GM23338 (cell line): ENCODE measurements at regions not wholly inside any gene's neighbourhood (a gene's known extent, or its start where the extent isn't known, plus 50 kb on each side); places are given as distances from the start of the nearest gene placed in this dataset.

Source experiments
- ATAC-seq: fragments of 200-7000 bp; cut with Tn5 transposase; 3 replicates; pipeline ENCODE4 v1.9.1; 2020
- DNase-seq: peaks from one replicate; pipeline ENCODE4 v3.0.0-alpha.2; 2015; ENCODE audit warnings: low spot score
- H2AFZ ChIP-seq: fragments of 200-600 bp; sonication (generic); 2 replicates; pipeline ENCODE4 v1.8.0; 2016; ENCODE audit warnings: antibody characterized with exemption, mild to moderate bottlenecking, moderate library complexity
- H3F3A ChIP-seq: fragments of 200-600 bp; sonication (generic); replicated peaks from 2 replicates; pipeline ENCODE4 v1.8.0; 2017; ENCODE audit warnings: antibody characterized with exemption, mixed run types, low read depth
- H3K27ac ChIP-seq: fragments of 200-600 bp; sonication (generic); 2 replicates; pipeline ENCODE4 v1.6.1; 2016; ENCODE audit warnings: low read depth
- H3K27me3 ChIP-seq: fragments of 200-600 bp; sonication (generic); 2 replicates; pipeline ENCODE4 v1.8.0; 2016; ENCODE audit warnings: mild to moderate bottlenecking, mixed run types, moderate library complexity; ENCODE audit not compliant: insufficient read depth
- H3K36me3 ChIP-seq: fragments of 200-600 bp; sonication (generic); 2 replicates; pipeline ENCODE4 v1.8.0; 2016; ENCODE audit warnings: mild to moderate bottlenecking; ENCODE audit not compliant: insufficient read depth
- H3K4me1 ChIP-seq: fragments of 200-600 bp; sonication (generic); 2 replicates; pipeline ENCODE4 v1.8.0; 2016; ENCODE audit warnings: mild to moderate bottlenecking, moderate library complexity; ENCODE audit not compliant: insufficient read depth
- H3K4me2 ChIP-seq: fragments of 200-600 bp; sonication (generic); 2 replicates; pipeline ENCODE4 v1.7.1; 2017; ENCODE audit warnings: mixed run types
- H3K4me3 ChIP-seq: fragments of 200-600 bp; sonication (generic); 2 replicates; pipeline ENCODE4 v1.6.1; 2016; ENCODE audit warnings: mixed run types
- H3K79me2 ChIP-seq: fragments of 200-600 bp; sonication (generic); replicated peaks from 2 replicates; pipeline ENCODE4 v1.8.0; 2017; ENCODE audit warnings: mild to moderate bottlenecking; ENCODE audit not compliant: insufficient read depth
- H3K9me2 ChIP-seq: fragments of 200-600 bp; sonication (generic); 2 replicates; pipeline ENCODE4 v1.8.0; 2017; ENCODE audit not compliant: insufficient read depth
- H4K20me1 ChIP-seq: fragments of 200-600 bp; sonication (generic); replicated peaks from 2 replicates; pipeline ENCODE4 v1.8.0; 2017; ENCODE audit warnings: mild to moderate bottlenecking; ENCODE audit not compliant: insufficient read depth
- H3K27ac Mint-ChIP-seq: 2 replicates; pipeline ENCODE4 v1.8.0; 2020; ENCODE audit warnings: inconsistent platforms, mild to moderate bottlenecking, moderate library complexity, mixed read lengths
- H3K27me3 Mint-ChIP-seq: 3 replicates; pipeline ENCODE4 v1.8.0; 2022; ENCODE audit warnings: low read depth, mild to moderate bottlenecking, moderate library complexity, mixed read lengths, inconsistent platforms; ENCODE audit not compliant: insufficient read depth, poor library complexity
- H3K36me3 Mint-ChIP-seq: 3 replicates; pipeline ENCODE4 v1.8.0; 2021; ENCODE audit warnings: low read depth, mild to moderate bottlenecking, inconsistent platforms, moderate library complexity, mixed read lengths
- H3K4me1 Mint-ChIP-seq: 3 replicates; pipeline ENCODE4 v1.8.0; 2020; ENCODE audit warnings: mild to moderate bottlenecking, inconsistent platforms, mixed read lengths
- H3K4me3 Mint-ChIP-seq: 3 replicates; pipeline ENCODE4 v1.8.0; 2021; ENCODE audit warnings: moderate library complexity, mild to moderate bottlenecking, inconsistent platforms, mixed read lengths
- H3K9me3 Mint-ChIP-seq: 3 replicates; pipeline ENCODE4 v1.8.0; 2020; ENCODE audit warnings: moderate library complexity, mild to moderate bottlenecking, inconsistent platforms, mixed read lengths
- CREB1 ChIP-seq: fragments of 250-450 bp; sonication (Bioruptor Pico); IDR thresholded peaks from 2 replicates; pipeline ENCODE4 v1.5.0; 2020; ENCODE audit warnings: low read depth, mild to moderate bottlenecking, moderate library complexity
- CTCF ChIP-seq, 2 experiments: fragments of 200-600 bp in 1 of 2; sonication (generic) in 1 of 2; conservative IDR thresholded peaks; 2 replicates each; pipeline versions ENCODE4 v1.5.1 to v1.6.1; 2016 to 2017; ENCODE audit warnings: antibody characterized with exemption in 2 of 2, low read depth in 2 of 2, mild to moderate bottlenecking in 2 of 2, moderate library complexity in 1 of 2
- ETS1 ChIP-seq: IDR thresholded peaks from 2 replicates; pipeline ENCODE4 v1.6.1; 2016; ENCODE audit warnings: antibody characterized with exemption
- EZH2phosphoT487 ChIP-seq: fragments of 200-600 bp; sonication (generic); IDR thresholded peaks from one replicate; pipeline ENCODE4 v1.8.1; 2018; ENCODE audit warnings: antibody characterized with exemption; ENCODE audit not compliant: unreplicated experiment
- JUNB ChIP-seq: IDR thresholded peaks from one replicate; pipeline ENCODE4 v1.6.1; 2016; ENCODE audit warnings: antibody characterized with exemption; ENCODE audit not compliant: unreplicated experiment
- NANOG ChIP-seq: IDR thresholded peaks from 2 replicates; pipeline ENCODE4 v1.6.1; 2016; ENCODE audit warnings: antibody characterized with exemption, borderline replicate concordance
- POLR2AphosphoS5 ChIP-seq: IDR thresholded peaks from 2 replicates; pipeline ENCODE4 v1.6.1; 2016; ENCODE audit warnings: antibody characterized with exemption, low read depth
- REST ChIP-seq: IDR thresholded peaks from one replicate; pipeline ENCODE4 v1.6.1; 2018; ENCODE audit warnings: antibody characterized with exemption; ENCODE audit not compliant: unreplicated experiment
- STAT1 ChIP-seq: IDR thresholded peaks from one replicate; pipeline ENCODE4 v1.6.1; 2016; ENCODE audit warnings: antibody characterized with exemption; ENCODE audit not compliant: unreplicated experiment
- ZNF114 ChIP-seq: fragments of 250-450 bp; sonication (Bioruptor Pico); IDR thresholded peaks from 2 replicates; pipeline ENCODE4 v1.5.0; 2020; ENCODE audit warnings: mild to moderate bottlenecking, moderate library complexity
- ZNF331 ChIP-seq: fragments of 250-450 bp; sonication (Bioruptor Pico); IDR thresholded peaks from 2 replicates; pipeline ENCODE4 v1.5.0; 2020; ENCODE audit warnings: low read depth, mild to moderate bottlenecking, moderate library complexity

- no peak for TF ChIP-seq REST
- TF ChIP-seq JUNB: no peak
- TF ChIP-seq ZNF331 (CRISPR knock-in tag): no peak
- no peak for TF ChIP-seq CREB1 (CRISPR knock-in tag)
- no peak for TF ChIP-seq POLR2AphosphoS5
- no peak for TF ChIP-seq STAT1
- no peak for TF ChIP-seq ZNF114 (CRISPR knock-in tag)
- TF ChIP-seq CTCF (conservative IDR thresholded peaks at IDR 0.05; ENCODE audit: low read depth in 2 of 2): no peak
- no peak for TF ChIP-seq ETS1
- no peak for TF ChIP-seq NANOG
Observed at GRCh38 chr15:31551323-31551722, 224.7 kb downstream of the KLF13 start (continued).

DNA sequence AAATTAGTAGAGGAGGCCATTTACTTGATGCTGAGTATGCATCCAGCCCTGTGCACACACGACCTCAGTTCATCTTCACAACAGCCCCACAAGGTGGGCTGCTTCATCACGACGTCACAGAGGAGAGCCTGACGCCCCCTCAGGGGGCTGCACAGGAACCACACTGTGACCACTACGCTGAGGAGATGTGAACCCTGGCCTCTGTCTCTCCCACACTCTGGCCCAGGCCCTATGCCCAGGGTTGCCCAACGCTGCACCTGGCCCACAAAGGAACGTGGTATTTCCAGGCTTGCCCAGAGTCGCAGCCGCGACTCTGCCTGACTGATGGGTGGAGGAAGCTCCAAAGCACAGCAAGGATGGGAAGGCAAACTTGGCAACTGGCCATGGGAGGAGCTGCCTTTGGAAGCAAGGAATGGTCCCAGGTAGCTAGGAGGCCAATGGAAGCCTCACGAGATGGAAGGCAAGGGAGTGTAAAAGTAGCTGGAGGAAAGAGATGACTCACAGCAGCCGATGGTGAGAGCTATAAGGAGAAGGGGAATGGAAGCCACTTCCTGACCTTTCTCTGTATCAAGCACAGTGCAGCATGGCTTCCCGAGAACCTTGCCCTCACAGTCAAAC lies 226.0 kb downstream of the KLF13 start:
- TF ChIP-seq JUNB: no peak
- TF ChIP-seq CTCF (conservative IDR thresholded peaks at IDR 0.05; ENCODE audit: low read depth in 2 of 2): no peak
- no peak for TF ChIP-seq REST
- no peak for TF ChIP-seq ZNF331 (CRISPR knock-in tag)
- no peak for TF ChIP-seq EZH2phosphoT487
- no peak for TF ChIP-seq ZNF114 (CRISPR knock-in tag)
- no peak for TF ChIP-seq POLR2AphosphoS5
- no peak for TF ChIP-seq NANOG
- H3K4me3 Mint-ChIP-seq: no peak overlapping the region
- H3K4me1 Mint-ChIP-seq: peaks cover 5% of the 10 kb centered on the region; the same call in 1 of the 3 replicates
- no peak overlapping the region for H3K27ac Mint-ChIP-seq
- H3K27me3 ChIP-seq: no peaks in the 10 kb centered on the region
- H2AFZ ChIP-seq: no peak overlapping the region
- no peaks in the 10 kb centered on the region for H4K20me1 ChIP-seq
- H3K79me2 ChIP-seq: no peaks in the 10 kb centered on the region
- no peaks in the 10 kb centered on the region; the same call in 2 of the 3 replicates for H3K9me3 Mint-ChIP-seq
- H3K4me1 ChIP-seq: no peaks in the 10 kb centered on the region
- H3K4me2 ChIP-seq: no peak overlapping the region
- H3K36me3 Mint-ChIP-seq: no peaks in the 10 kb centered on the region
- no peak overlapping the region for H3K4me3 ChIP-seq
- H3F3A ChIP-seq: no peaks in the 10 kb centered on the region
- H3K36me3 ChIP-seq: no peaks in the 10 kb centered on the region
- H3K9me2 ChIP-seq: no peaks in the 10 kb centered on the region
- ATAC-seq (no peak), DNase-seq (no peak)
- H3K27ac ChIP-seq: no peak overlapping the region
- H3K27me3 Mint-ChIP-seq: peaks cover 4% of the 10 kb centered on the region
